WTC11 (cell line): ENCODE measurements at regions not wholly inside any gene's neighbourhood (a gene's known extent, or its start where the extent isn't known, plus 50 kb on each side); places are given as distances from the start of the nearest gene placed in this dataset.
"Not testable (repeated sequence)": the region's sequence is repeated elsewhere in the genome, so short reads cannot be mapped to it uniquely, and the experiment has no call there.

Experiments used
- ATF1 ChIP-seq: sonication (generic); formaldehyde crosslinking; IDR thresholded peaks from 2 replicates; pipeline ENCODE4 v1.8.1; 2023; ENCODE audit warnings: mild to moderate bottlenecking, moderate library complexity, missing genetic modification reagents
- CTCF ChIP-seq: fragments of 200-600 bp; IDR thresholded peaks from 2 replicates; pipeline ENCODE4 v1.8.0; 2022; ENCODE audit warnings: antibody characterized with exemption
- MYBL2 ChIP-seq: sonication (generic); formaldehyde crosslinking; IDR thresholded peaks from 2 replicates; pipeline ENCODE4 v1.8.1; 2023; ENCODE audit warnings: mild to moderate bottlenecking, moderate library complexity, missing genetic modification reagents
- USF1 ChIP-seq: sonication (generic); formaldehyde crosslinking; IDR thresholded peaks from 2 replicates; pipeline ENCODE4 v1.8.0; 2022; ENCODE audit warnings: mild to moderate bottlenecking, missing genetic modification reagents
- USF2 ChIP-seq: sonication (generic); formaldehyde crosslinking; IDR thresholded peaks from 2 replicates; pipeline ENCODE4 v1.8.1; 2023; ENCODE audit warnings: mild to moderate bottlenecking, missing genetic modification reagents, moderate library complexity
- TF ChIP-seq, protein P1 (sequence below): sonication (generic); formaldehyde crosslinking; IDR thresholded peaks from 2 replicates; pipeline ENCODE4 v1.8.1; 2022; ENCODE audit warnings: low read depth, missing genetic modification reagents, borderline replicate concordance
- TF ChIP-seq, protein P2 (sequence below): sonication (generic); formaldehyde crosslinking; IDR thresholded peaks from 2 replicates; pipeline ENCODE4 v1.8.1; 2022; ENCODE audit warnings: low read depth, mild to moderate bottlenecking, moderate library complexity, missing genetic modification reagents, borderline replicate concordance
- TF ChIP-seq, protein P3 (sequence below): sonication (generic); formaldehyde crosslinking; IDR thresholded peaks from 2 replicates; pipeline ENCODE4 v1.8.1; 2023; ENCODE audit warnings: mild to moderate bottlenecking, missing genetic modification reagents
- TF ChIP-seq, protein P4 (sequence below): sonication (generic); formaldehyde crosslinking; conservative IDR thresholded peaks from 2 replicates; pipeline ENCODE4 v1.8.1; 2023; ENCODE audit warnings: mild to moderate bottlenecking, low read depth, missing genetic modification reagents, moderate library complexity
- TF ChIP-seq, protein P5 (sequence below): sonication (generic); formaldehyde crosslinking; IDR thresholded peaks from 2 replicates; pipeline ENCODE4 v1.8.0; 2022; ENCODE audit warnings: mild to moderate bottlenecking, missing genetic modification reagents

DNA sequence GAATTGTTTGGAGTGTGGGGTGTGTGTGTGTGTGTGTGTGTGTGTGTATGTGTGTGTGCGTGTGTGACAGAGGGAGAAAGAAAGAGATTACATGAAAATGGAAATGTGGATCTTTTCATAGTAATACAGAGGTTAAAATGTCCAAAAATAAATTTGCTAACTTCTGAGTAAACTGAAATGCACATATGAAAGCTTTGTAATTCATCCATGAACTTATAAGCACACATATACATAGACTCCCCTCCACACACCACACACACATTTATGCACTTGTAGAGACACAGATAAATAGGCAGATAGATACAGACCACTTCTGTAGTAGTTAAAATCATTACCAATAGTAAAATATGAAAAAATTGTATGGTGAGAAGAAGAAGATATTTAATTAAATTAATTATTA lies 108.2 kb upstream of the MSMB start:
- TF ChIP-seq CTCF; USF2 (CRISPR knock-in tag); ATF1 (CRISPR knock-in tag); MYBL2 (CRISPR knock-in tag); USF1: not testable (repeated sequence)
- TF ChIP-seq, protein P1, sequence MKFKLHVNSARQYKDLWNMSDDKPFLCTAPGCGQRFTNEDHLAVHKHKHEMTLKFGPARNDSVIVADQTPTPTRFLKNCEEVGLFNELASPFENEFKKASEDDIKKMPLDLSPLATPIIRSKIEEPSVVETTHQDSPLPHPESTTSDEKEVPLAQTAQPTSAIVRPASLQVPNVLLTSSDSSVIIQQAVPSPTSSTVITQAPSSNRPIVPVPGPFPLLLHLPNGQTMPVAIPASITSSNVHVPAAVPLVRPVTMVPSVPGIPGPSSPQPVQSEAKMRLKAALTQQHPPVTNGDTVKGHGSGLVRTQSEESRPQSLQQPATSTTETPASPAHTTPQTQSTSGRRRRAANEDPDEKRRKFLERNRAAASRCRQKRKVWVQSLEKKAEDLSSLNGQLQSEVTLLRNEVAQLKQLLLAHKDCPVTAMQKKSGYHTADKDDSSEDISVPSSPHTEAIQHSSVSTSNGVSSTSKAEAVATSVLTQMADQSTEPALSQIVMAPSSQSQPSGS (CRISPR knock-in tag): not testable (repeated sequence)
- TF ChIP-seq, protein P2, sequence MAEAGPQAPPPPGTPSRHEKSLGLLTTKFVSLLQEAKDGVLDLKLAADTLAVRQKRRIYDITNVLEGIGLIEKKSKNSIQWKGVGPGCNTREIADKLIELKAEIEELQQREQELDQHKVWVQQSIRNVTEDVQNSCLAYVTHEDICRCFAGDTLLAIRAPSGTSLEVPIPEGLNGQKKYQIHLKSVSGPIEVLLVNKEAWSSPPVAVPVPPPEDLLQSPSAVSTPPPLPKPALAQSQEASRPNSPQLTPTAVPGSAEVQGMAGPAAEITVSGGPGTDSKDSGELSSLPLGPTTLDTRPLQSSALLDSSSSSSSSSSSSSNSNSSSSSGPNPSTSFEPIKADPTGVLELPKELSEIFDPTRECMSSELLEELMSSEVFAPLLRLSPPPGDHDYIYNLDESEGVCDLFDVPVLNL (CRISPR knock-in tag): not testable (repeated sequence)
- TF ChIP-seq, protein P3, sequence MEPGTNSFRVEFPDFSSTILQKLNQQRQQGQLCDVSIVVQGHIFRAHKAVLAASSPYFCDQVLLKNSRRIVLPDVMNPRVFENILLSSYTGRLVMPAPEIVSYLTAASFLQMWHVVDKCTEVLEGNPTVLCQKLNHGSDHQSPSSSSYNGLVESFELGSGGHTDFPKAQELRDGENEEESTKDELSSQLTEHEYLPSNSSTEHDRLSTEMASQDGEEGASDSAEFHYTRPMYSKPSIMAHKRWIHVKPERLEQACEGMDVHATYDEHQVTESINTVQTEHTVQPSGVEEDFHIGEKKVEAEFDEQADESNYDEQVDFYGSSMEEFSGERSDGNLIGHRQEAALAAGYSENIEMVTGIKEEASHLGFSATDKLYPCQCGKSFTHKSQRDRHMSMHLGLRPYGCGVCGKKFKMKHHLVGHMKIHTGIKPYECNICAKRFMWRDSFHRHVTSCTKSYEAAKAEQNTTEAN (CRISPR knock-in tag): not testable (repeated sequence)
- TF ChIP-seq, protein P4, sequence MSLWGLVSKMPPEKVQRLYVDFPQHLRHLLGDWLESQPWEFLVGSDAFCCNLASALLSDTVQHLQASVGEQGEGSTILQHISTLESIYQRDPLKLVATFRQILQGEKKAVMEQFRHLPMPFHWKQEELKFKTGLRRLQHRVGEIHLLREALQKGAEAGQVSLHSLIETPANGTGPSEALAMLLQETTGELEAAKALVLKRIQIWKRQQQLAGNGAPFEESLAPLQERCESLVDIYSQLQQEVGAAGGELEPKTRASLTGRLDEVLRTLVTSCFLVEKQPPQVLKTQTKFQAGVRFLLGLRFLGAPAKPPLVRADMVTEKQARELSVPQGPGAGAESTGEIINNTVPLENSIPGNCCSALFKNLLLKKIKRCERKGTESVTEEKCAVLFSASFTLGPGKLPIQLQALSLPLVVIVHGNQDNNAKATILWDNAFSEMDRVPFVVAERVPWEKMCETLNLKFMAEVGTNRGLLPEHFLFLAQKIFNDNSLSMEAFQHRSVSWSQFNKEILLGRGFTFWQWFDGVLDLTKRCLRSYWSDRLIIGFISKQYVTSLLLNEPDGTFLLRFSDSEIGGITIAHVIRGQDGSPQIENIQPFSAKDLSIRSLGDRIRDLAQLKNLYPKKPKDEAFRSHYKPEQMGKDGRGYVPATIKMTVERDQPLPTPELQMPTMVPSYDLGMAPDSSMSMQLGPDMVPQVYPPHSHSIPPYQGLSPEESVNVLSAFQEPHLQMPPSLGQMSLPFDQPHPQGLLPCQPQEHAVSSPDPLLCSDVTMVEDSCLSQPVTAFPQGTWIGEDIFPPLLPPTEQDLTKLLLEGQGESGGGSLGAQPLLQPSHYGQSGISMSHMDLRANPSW (CRISPR knock-in tag): not testable (repeated sequence)
- TF ChIP-seq, protein P5, sequence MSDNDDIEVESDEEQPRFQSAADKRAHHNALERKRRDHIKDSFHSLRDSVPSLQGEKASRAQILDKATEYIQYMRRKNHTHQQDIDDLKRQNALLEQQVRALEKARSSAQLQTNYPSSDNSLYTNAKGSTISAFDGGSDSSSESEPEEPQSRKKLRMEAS: not testable (repeated sequence)
